GM18502 (cell line): ENCODE measurements at regions not wholly inside any gene's neighbourhood (a gene's known extent, or its start where the extent isn't known, plus 50 kb on each side); places are given as distances from the start of the nearest gene placed in this dataset.

Experiments used
- ATAC-seq: cut with Tn5 transposase; IDR thresholded peaks from one replicate; pipeline ENCODE4 v1.9.1; 2021; ENCODE audit warnings: mild to moderate bottlenecking; ENCODE audit not compliant: unreplicated experiment, poor library complexity

DNA sequence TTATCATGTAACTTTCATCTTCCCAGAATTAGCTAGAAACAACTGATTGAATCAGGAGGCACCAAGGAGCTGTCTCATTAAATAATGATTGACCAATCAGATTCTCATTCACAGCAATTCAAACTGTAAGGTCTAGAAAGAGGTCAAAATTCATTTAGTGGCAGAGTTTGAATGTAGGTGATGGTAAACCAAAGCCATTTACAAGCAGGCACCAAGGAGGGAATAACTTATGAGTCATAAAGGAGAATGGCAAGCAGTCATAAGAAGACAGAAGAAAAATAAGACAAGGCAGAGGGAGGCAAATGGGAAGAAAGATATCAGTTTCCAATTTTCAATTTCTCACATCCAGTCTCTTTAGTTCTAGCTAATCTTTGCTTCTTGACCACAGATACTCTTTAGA is 52.9 kb upstream of the DEFB112 start:
- ATAC-seq: no peak

DNA sequence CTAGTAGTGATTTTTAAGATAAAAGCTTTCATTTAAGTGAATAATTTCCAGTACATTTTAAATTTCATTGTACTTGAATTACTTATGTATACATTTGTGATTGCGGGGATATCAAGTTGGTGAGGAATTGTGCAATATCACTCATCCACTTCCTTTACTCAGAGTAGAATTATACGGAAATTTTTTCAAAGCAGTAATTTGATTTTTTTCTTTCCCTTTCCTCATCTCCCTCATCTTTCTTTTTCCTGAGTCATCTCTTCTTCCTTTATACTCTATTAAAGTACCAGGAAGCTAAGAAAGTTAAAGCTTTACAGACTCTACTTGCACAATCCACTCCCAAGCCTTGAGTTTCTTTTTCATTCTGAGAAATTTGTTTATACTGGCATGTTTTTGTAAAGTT is 60.9 kb upstream of the DEFB112 start:
- no peak for ATAC-seq

DNA sequence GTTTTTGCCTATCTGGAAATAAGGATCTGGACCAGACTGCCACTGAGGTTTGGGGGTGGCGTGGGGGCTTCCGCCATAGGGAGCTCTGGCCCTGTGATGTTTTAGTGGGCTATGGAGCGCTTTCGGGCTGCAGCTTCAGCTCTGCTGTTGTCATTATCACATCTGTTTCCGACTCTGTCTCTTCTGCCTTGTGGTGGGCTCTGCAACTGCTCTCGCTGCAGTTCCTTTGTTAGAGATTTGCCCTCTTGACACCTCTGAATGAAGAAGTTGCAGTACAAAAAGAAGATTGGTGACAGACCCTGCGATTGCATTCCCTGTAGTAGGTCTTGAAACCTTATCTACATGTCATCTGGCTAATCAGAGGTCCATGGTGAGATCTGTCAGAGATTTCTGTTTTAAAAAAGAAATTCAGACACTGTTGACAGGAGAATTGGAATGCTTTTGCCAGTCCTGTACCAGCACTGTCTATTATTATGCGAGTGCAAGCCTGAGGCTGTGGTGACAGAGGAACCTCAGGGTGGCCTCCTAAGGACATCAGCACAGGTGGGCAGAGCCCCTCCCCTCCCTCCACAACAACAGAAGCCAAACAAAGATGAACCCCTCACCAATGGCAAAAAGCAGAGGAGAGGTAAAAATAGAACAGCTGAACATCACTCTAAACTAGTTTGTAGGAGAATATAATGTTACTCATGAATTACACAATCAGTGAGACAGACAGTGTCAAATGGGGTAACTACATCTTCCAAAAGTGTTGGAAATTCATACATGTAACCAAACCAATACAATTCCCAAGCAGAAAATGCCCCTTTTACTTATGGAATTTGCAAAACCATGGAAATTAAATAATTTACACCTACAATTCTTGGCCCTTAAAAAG is 63.5 kb upstream of the DEFB112 start:
- no peak for ATAC-seq

GRCh38 chr6:50116390-50116789 is 66.7 kb upstream of the DEFB112 start:
- ATAC-seq: no peak

GRCh38 chr6:50116797-50117542 is 67.2 kb upstream of the DEFB112 start:
- no peak for ATAC-seq

DNA sequence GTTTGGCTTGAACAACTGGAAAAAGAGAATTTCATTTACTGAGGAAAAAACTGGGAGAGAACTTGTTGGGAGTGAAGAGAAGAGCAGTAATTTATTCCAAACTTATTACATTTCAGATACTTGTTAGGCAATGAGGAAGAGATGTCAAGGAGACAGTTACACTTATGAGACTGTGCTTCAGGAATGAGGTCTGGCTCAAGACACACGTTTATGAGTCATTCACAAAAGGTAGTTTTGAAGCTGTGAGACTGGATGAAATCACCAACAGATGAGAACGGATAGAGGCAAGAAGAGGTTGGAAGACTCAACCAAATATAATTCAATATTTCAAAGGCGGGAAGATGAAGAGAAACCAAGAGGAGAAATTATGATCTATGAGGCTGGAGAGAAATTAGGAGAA is 70.6 kb upstream of the DEFB112 start:
- no peak for ATAC-seq

- no peak for ATAC-seq
Measured at GRCh38 chr6:50123688-50124087, 74.0 kb upstream of the DEFB112 start.

- ATAC-seq: no peak
Measured at GRCh38 chr6:50124572-50124971, 74.8 kb upstream of the DEFB112 start.

DNA sequence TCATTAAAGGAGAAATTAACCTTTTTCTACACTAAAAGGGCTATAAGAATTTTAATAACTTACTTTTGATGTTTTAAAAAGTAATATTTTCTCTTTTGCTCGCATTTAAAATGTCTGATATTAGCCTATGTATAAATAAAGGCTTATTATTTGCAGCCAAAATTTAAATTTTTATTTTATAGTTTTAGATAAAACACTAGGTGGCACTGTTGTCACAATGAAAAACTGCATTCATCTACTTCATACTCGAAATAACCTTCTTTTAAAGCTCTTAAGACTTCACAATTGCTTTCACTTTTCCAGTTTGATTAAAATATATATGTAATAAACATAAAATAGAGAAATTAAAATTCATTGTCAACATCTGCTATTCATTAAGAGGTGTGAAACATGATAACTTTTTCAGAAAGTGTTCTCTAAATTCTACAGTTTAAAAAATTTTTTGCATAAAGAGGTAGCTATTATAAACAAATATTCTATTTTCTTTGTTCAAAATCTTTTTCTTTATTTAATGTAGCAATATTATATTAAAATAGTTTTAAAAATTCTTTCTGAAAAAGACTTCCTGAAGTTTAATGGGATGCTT is 78.8 kb upstream of the DEFB112 start:
- ATAC-seq: no peak

DNA sequence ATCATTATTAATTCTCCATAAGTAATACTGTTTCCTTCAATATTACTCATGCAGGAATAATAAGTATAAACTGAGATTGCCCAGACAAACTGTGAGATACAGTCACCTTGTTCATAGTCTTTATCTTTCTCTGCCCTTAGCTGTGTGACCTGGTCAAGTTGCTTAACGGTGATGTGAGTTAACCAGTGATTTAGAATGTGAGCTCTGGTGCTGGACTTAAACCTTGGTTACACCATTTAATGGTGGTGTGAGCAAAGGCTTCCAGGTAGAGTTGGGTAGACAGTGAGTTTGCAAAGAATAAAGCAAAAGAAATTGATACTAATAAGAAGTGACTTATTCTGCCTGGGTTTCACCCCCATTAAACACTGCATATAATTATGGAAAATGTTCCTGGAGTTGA is 86.2 kb upstream of the DEFB112 start:
- ATAC-seq: no peak

- ATAC-seq: no peak
Measured at GRCh38 chr6:50141100-50141499, 91.4 kb upstream of the DEFB112 start.

DNA sequence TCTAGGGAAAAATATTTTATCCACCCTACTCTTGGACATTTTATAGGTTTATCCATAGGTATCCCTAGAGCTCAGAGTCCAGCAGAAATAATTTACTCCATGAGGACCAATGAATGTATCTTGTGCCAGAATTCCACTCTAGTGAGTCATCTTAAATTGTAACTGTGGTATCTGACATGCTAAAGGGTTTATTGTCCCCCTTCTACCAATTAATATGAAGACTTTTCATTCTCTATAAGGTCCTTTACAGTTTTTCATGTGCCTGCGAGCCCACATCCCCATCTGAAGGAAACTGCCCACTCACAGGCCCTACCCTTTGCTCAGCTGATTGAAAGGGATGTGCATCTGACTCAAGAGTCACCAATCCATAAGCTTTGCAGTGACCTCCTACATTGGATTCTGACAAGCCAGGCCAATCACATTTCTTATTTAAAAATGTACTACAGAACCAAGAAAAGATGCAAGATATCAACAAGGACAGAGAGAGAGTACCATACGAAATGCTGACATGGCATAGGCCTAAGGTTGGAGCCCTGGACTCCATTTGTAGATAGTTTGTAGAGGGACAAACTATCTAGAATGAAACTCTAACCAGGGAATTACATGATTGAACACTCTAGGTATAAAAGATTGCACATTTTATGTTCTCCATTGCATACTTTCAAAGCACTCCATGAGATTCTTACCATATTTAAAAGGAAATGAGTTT is 93.4 kb upstream of the DEFB112 start:
- no peak for ATAC-seq

DNA sequence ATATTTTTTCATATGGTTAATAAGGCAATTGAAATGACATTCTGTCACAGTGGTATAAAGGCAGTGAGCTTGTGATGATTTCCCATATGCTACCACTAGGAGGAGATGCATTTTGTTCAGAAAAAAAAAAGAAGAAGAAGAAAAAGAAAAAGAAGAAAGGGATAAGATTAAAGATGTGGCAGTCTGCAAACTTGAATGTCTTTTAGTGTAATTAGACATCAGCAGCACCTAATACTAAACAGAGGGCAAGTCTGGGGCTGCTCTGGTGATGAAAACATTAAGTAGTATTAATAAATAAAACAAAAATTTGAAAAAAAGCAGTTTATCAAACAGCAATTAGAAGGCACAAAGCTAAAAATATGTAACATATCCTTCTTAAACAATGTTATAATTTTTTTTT is 95.4 kb upstream of the DEFB112 start:
- ATAC-seq: no peak

DNA sequence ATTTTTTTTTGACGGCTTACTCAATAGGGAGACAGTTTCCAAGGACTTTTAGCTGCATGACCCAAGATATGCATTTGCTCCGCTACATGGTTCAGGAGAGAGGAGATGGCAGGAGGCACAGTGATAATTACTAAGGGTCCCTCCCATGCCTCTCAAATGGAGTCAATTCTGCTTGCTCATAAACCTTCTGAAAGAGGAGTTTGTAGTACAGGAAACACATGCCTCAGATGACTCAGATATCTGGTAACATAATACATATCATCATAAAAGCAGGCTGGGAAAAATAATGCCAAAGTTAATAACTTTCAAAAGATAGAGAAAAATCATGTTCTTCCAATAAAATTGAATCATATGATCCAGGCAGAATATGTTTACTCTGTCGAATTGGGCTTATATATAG is 97.6 kb upstream of the DEFB112 start:
- no peak for ATAC-seq

GRCh38 chr6:50180646-50181045 is 130.9 kb upstream of the DEFB112 start:
- no peak for ATAC-seq

DNA sequence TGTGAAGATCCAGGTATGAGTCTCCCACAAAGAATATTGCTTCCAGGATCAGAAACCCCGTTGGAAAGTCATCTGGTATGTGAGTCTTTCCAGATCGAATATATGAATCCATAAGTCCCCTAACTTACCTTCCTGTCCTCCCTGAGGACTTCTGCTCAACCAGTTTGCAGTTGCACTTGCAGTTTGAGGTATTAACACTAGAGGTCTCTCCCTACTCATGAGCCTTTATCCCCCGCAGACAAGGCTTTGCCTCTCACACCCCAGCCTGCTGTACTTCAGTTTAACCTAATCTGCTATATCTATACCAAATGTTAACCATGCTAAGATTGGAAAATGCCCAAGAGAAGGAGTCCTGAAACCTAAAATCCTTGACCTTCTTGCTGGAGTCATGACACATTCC is 135.3 kb upstream of the DEFB112 start:
- ATAC-seq: no peak

DNA sequence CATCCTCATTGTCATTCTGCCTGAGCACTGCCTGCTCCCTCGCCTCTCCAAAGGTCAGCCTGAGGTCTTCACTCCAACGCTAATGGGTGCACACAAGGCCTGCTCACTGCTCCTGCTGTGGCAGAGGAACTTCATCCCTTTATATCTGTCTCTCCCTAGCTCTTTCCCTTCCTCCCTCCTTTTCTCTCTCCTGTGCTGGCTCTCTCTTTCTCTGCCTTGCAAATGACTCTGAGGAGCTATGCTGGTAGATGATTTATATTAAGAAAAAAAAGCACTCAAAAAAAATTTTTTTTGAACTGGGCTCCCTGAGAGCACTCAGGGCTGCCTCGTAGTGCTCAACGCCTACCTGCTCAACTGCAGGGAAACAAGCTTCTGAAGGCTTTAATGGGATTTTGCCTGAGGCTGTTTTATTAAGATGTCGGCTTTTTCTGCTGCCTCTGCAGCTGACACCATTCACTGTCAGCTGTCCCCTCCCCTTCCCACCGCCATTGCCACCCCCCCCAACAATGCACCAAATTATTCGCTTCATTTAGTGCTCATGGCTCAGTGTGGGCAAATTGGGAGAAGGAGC is 137.7 kb upstream of the DEFB112 start:
- no peak for ATAC-seq

GRCh38 chr6:50198245-50198644 is 148.5 kb upstream of the DEFB112 start:
- no peak for ATAC-seq

GRCh38 chr6:50202766-50203165 is 153.0 kb upstream of the DEFB112 start:
- no peak for ATAC-seq

- no peak for ATAC-seq
Measured at GRCh38 chr6:50211582-50211981, 161.9 kb upstream of the DEFB112 start.
